ENCODE measurements at regions not wholly inside any gene's neighbourhood (a gene's known extent, or its start where the extent isn't known, plus 50 kb on each side); places are given as distances from the start of the nearest gene placed in this dataset.
"Not testable (repeated sequence)": the region's sequence is repeated elsewhere in the genome, so short reads cannot be mapped to it uniquely, and the experiment has no call there.

DNA sequence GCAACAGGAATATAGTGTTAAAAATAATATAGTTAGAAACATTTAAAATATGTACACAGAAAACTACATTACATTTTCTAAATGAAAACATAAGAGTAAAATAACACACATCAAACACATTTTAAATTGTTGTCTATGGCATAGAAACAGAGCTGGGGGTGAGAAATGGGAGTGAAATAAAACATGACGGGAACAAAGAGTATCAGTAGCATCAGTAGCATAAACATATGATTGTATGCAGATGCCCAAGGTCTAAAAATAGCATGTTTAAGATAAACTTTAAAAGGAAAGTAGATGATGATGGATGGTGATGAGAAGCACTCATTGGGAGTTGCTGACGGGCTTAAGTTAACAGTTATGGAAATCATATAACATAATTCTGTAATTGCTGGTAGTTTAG, 1221.7 kb upstream of the SPRY2 start (continued):
- TF ChIP-seq E4F1 (IDR thresholded peaks at IDR 0.05; ENCODE audit: borderline replicate concordance, partially characterized antibody) (no peak), RFX5 (IDR thresholded peaks at IDR 0.05; ENCODE audit: low read depth, low read length) (no peak)

- no peak for FAIRE-seq
- intact Hi-C loops (cut with micrococcal nuclease; ENCODE audit: unreplicated experiment) (no loop called here), in situ Hi-C loops (cut with MboI) (no loop called here)
- ChIA-PET RAD21 (ENCODE audit: unreplicated experiment) (no interaction called here), SMC1A (ENCODE audit: uncharacterized antibody, unreplicated experiment) (no interaction called here), POLR2A (no interaction called here), CTCF (no interaction called here)
- H3K9me3 ChIP-seq (replicated peaks; ENCODE audit: control insufficient read depth, insufficient read depth, low read length) = no peaks in the 10 kb centered on the region; the same call in 2 of the 3 replicates
- DNase-seq (ENCODE audit: low read depth, low spot score) = no peak
- H3K4me1 ChIP-seq (ENCODE audit: control insufficient read depth, insufficient read depth, low read length) = no peaks in the 10 kb centered on the region
- no peak overlapping the region for H3K9ac ChIP-seq (ENCODE audit: control insufficient read depth, insufficient read depth, low read length)
- H3K36me3 ChIP-seq (ENCODE audit: control insufficient read depth in 2 of 2, insufficient read depth in 2 of 2, low read length in 1 of 2) = no peaks in the 10 kb centered on the region
- H3K27me3 ChIP-seq (replicated peaks in 1 of 2; ENCODE audit: control insufficient read depth in 2 of 2, insufficient read depth in 2 of 2, low read length in 1 of 2) = no peaks in the 10 kb centered on the region
- TF ChIP-seq, protein P1, sequence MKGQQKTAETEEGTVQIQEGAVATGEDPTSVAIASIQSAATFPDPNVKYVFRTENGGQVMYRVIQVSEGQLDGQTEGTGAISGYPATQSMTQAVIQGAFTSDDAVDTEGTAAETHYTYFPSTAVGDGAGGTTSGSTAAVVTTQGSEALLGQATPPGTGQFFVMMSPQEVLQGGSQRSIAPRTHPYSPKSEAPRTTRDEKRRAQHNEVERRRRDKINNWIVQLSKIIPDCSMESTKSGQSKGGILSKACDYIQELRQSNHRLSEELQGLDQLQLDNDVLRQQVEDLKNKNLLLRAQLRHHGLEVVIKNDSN (IDR thresholded peaks at IDR 0.05; ENCODE audit: borderline replicate concordance, extremely low read length, insufficient read depth, low read depth, low read length) = no peak
- TF ChIP-seq RFX5 (IDR thresholded peaks at IDR 0.05; ENCODE audit: low read depth, low read length) (no peak), SIN3A (IDR thresholded peaks at IDR 0.05; ENCODE audit: low read depth, low read length) (no peak), CHD4 (IDR thresholded peaks at IDR 0.05) (no peak)
- TF ChIP-seq, protein P2, sequence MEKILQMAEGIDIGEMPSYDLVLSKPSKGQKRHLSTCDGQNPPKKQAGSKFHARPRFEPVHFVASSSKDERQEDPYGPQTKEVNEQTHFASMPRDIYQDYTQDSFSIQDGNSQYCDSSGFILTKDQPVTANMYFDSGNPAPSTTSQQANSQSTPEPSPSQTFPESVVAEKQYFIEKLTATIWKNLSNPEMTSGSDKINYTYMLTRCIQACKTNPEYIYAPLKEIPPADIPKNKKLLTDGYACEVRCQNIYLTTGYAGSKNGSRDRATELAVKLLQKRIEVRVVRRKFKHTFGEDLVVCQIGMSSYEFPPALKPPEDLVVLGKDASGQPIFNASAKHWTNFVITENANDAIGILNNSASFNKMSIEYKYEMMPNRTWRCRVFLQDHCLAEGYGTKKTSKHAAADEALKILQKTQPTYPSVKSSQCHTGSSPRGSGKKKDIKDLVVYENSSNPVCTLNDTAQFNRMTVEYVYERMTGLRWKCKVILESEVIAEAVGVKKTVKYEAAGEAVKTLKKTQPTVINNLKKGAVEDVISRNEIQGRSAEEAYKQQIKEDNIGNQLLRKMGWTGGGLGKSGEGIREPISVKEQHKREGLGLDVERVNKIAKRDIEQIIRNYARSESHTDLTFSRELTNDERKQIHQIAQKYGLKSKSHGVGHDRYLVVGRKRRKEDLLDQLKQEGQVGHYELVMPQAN (conservative IDR thresholded peaks at IDR 0.05) = no peak
- no peak for ATAC-seq
- no TSS peak for BruUV-seq (replicated peaks)
- no peak overlapping the region for H3K4me3 ChIP-seq
- no peak overlapping the region for H2AFZ ChIP-seq (ENCODE audit: control insufficient read depth, low read depth, low read length)
- H4K20me1 ChIP-seq (ENCODE audit: control insufficient read depth, insufficient read depth) = no peaks in the 10 kb centered on the region
- 14% methylated on average over 2 of the region's 2 CpGs for WGBS (ENCODE audit: insufficient coverage, insufficient replicate concordance, low lambda C conversion rate, missing lambda C conversion rate)
- H3K4me2 ChIP-seq (ENCODE audit: control insufficient read depth, insufficient read depth) = no peak overlapping the region
- no peak overlapping the region for H3K27ac ChIP-seq (ENCODE audit: control insufficient read depth, insufficient read depth)
- H3K79me2 ChIP-seq (ENCODE audit: control insufficient read depth, insufficient read depth, low read length) = no peaks in the 10 kb centered on the region
These were observed 1210.1 kb upstream of the SPRY2 start for GRCh38 chr13:81551036-81551435.

DNA sequence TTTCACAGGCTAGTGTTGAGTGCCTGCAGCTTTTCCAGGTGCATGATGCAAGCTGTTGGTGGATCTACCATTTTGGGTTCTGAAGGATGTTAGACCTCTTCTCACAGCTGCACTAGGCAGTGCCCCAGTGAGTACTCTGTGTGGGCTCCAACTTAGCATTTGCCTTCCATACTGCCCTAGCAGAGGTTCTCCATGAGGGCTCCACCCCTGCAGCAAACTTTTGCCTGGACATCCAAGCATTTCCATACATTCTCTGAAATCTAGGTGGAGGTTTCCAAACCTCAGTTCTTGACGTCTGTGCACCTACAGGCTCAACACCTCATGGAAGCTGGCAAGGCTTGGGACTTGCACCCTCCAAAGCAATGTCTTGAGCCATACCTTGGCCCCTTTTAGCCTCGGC, 1205.4 kb upstream of the SPRY2 start:
- H3K36me3 ChIP-seq (ENCODE audit: control insufficient read depth in 2 of 2, insufficient read depth in 2 of 2, low read length in 1 of 2); BruUV-seq (replicated peaks); intact Hi-C loops (cut with micrococcal nuclease; ENCODE audit: unreplicated experiment); DNase-seq (ENCODE audit: low read depth, low spot score); H3K4me1 ChIP-seq (ENCODE audit: control insufficient read depth, insufficient read depth, low read length); H3K27ac ChIP-seq (ENCODE audit: control insufficient read depth, insufficient read depth); H3K9ac ChIP-seq (ENCODE audit: control insufficient read depth, insufficient read depth, low read length); H3K9me3 ChIP-seq (replicated peaks; ENCODE audit: control insufficient read depth, insufficient read depth, low read length); ATAC-seq; POLR2A ChIA-PET; H3K4me2 ChIP-seq (ENCODE audit: control insufficient read depth, insufficient read depth); H3K4me3 ChIP-seq; H2AFZ ChIP-seq (ENCODE audit: control insufficient read depth, low read depth, low read length); H3K27me3 ChIP-seq (replicated peaks in 1 of 2; ENCODE audit: control insufficient read depth in 2 of 2, insufficient read depth in 2 of 2, low read length in 1 of 2); RAD21 ChIA-PET (ENCODE audit: unreplicated experiment); H3K79me2 ChIP-seq (ENCODE audit: control insufficient read depth, insufficient read depth, low read length); FAIRE-seq; H4K20me1 ChIP-seq (ENCODE audit: control insufficient read depth, insufficient read depth): not testable (repeated sequence)
- in situ Hi-C loops (cut with MboI) = loop anchor here (25.0 kb wide), 1 partner anchor 791 kb away; no protein-coding TSS in a partner anchor
- ChIA-PET CTCF (interaction anchor here (0.6 kb wide), 1 partner anchor 42 kb away, joined by 3 read pairs; no protein-coding TSS in a partner anchor), SMC1A (ENCODE audit: uncharacterized antibody, unreplicated experiment) (interaction anchor here (1.1 kb wide), 1 partner anchor 58 kb away, joined by 3 read pairs; no protein-coding TSS in a partner anchor)
- WGBS (ENCODE audit: insufficient coverage, insufficient replicate concordance, low lambda C conversion rate, missing lambda C conversion rate) = 0% methylated on average over 2 of the region's 2 CpGs

All from GM12878 (cell line).